Stomach (tissue), 8 donors: ENCODE measurements at regions not wholly inside any gene's neighbourhood (a gene's known extent, or its start where the extent isn't known, plus 50 kb on each side); places are given as distances from the start of the nearest gene placed in this dataset.

Experiments used
- DNase-seq, 2 donors: peaks; one replicate each; pipeline versions ENCODE4 v3.0.0 to v3.0.0-alpha.2; 2013 to 2019
- H3K27ac ChIP-seq, 5 donors: fragments of 200-600 bp in 4 of 5; sonication (generic) in 4 of 5; one replicate each; pipeline ENCODE4 v1.5.1; 2013 to 2019; ENCODE audit warnings: mild to moderate bottlenecking in 1 of 5, moderate library complexity in 1 of 5
- H3K27me3 ChIP-seq, 3 donors: fragments of 200-600 bp; sonication (generic); one replicate each; pipeline ENCODE4 v1.5.1; 2017 to 2019; ENCODE audit warnings: mixed run types in 1 of 3
- H3K36me3 ChIP-seq, 4 donors: fragments of 200-600 bp; sonication (generic); 1 replicate in 3 of 4; 2 replicates in 1 of 4; pipeline ENCODE4 v1.5.1; 2016 to 2019
- H3K4me1 ChIP-seq, 4 donors: fragments of 200-600 bp; sonication (generic); one replicate each; pipeline ENCODE4 v1.5.1; 2016 to 2019
- H3K4me3 ChIP-seq, 4 donors: fragments of 200-600 bp; sonication (generic) in 3 of 4; one replicate each; pipeline ENCODE4 v1.5.1; 2016 to 2019; ENCODE audit warnings: mild to moderate bottlenecking in 1 of 4
- H3K9me3 ChIP-seq, 4 donors: fragments of 200-600 bp; sonication (generic); one replicate each; pipeline ENCODE4 v1.5.1; 2016 to 2019
- EP300 ChIP-seq: sonication (generic); formaldehyde crosslinking; IDR thresholded peaks from one replicate; pipeline ENCODE4 v1.6.1; 2017; ENCODE audit warnings: antibody characterized with exemption
- POLR2A ChIP-seq, 4 donors: fragments of 450-650 bp; IDR thresholded peaks; one replicate each; pipeline ENCODE4 v1.6.1; 2016; ENCODE audit warnings: antibody characterized with exemption in 4 of 4, control low read depth in 2 of 4, mild to moderate bottlenecking in 1 of 4, moderate library complexity in 1 of 4
- POLR2AphosphoS5 ChIP-seq, 3 donors: sonication (generic); formaldehyde crosslinking; IDR thresholded peaks; one replicate each; pipeline ENCODE4 v1.6.1; 2016; ENCODE audit warnings: antibody characterized with exemption in 3 of 3
- WGBS, 5 donors: extraction: QIAGEN DNeasy Blood & Tissue Kit in 3 of 5; methylation state at CpG; one replicate each; pipeline versions ENCODE4 v1.1.5 to v1.1.7; 2013 to 2018; 5-methylcytosine and 5-hydroxymethylcytosine counted together
- intact Hi-C: fragments of 100-400 bp; cut with DNase I; formaldehyde crosslinking; loops from one replicate; pipeline ENCODE4 v1.15.1; 2023; ENCODE audit warnings: low total_unique reads
- TF ChIP-seq, protein P1 (sequence below), 7 experiments: fragments of 450-650 bp in 4 of 7; fragments of 200-600 bp in 3 of 7; sonication (generic) in 3 of 7; IDR thresholded peaks; one replicate each; pipeline ENCODE4 v1.5.1; 2016 to 2019; ENCODE audit warnings: antibody characterized with exemption in 7 of 7, control low read depth in 2 of 7, mild to moderate bottlenecking in 1 of 7
- donor health status: healthy with polysubstance abuse.
- donor health status: Bipolar disorder and iron deficiency.
- donor health status: healthy.

DNA sequence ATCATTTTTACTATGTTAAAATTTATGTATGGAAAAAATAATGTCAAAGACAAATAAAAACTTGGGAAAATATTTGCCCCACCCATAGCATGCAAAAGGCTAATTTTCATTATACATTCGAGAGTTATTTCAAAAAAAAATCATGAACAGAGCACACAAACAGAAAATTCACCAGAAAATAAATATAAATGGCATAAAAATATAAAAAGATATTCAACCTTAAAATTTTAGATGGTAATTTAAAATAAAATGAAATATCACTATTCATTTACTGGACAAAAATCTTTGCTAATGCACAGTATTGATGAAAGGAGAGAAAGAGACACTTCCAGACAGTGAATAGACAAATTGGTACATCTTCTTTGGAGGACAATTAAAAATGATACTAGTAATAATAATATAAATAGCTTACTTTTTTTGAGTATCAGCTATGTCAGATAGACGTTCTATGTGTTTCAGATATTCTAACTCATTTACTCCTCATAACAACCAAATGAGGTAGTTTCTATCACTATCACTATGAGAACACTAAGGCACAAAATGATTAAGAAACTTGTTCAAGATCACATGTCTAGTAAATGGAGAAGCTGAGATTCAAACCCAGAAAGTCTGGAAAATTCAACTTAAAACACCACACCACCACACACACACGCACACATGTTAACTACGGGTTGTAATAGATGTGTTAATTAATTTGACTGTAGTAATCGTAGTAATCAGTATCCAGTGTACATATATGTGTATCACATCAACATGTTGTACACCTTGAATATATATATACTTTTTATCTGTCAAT, 63.0 kb downstream of the CCDC71L start:
- peaks cover 0 to 6% (median 2%) of the 10 kb centered on the region in 4 donors for H3K4me1 ChIP-seq
- no peak overlapping the region for H3K27ac ChIP-seq
- H3K9me3 ChIP-seq = no peaks in the 10 kb centered on the region
- 69 to 82% (median 79%) methylated on average over 5 of the region's 5 CpGs for WGBS, 5 donors
- TF ChIP-seq EP300 (no peak), POLR2AphosphoS5 (IDR thresholded peaks at IDR 0.05) (no peak), POLR2A (IDR thresholded peaks at IDR 0.05) (no peak)
- TF ChIP-seq, protein P1, sequence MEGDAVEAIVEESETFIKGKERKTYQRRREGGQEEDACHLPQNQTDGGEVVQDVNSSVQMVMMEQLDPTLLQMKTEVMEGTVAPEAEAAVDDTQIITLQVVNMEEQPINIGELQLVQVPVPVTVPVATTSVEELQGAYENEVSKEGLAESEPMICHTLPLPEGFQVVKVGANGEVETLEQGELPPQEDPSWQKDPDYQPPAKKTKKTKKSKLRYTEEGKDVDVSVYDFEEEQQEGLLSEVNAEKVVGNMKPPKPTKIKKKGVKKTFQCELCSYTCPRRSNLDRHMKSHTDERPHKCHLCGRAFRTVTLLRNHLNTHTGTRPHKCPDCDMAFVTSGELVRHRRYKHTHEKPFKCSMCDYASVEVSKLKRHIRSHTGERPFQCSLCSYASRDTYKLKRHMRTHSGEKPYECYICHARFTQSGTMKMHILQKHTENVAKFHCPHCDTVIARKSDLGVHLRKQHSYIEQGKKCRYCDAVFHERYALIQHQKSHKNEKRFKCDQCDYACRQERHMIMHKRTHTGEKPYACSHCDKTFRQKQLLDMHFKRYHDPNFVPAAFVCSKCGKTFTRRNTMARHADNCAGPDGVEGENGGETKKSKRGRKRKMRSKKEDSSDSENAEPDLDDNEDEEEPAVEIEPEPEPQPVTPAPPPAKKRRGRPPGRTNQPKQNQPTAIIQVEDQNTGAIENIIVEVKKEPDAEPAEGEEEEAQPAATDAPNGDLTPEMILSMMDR (IDR thresholded peaks at IDR 0.05) = no peak
- intact Hi-C loops = no loop called here
- H3K27me3 ChIP-seq = no peaks in the 10 kb centered on the region
- no peak for DNase-seq
- peak overlapping the region in 3 of 4 donors; percentile 21 to 45 (median 26) for H3K4me3 ChIP-seq
- H3K36me3 ChIP-seq = no peaks in the 10 kb centered on the region

DNA sequence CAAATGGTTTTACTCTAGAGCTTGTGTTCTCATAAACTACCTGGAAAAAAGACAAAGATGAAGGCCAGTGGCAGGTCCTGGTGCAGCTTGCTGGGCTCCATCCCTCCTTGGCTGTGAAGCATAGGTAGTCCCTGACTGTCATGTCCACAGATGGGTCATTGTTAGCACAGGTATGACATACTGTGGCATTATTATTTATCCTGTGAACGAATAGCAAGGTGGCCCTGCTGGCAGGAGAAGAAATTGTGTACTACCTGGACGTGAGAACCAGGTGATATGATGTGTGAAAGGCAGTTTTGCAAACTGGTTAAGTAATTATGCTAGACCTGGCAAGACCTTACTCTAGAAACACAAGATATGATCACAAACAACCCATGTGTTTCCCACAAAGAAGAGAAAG, 63.9 kb downstream of the CCDC71L start:
- intact Hi-C loops = no loop called here
- Histone ChIP-seq H3K36me3 (no peaks in the 10 kb centered on the region), H3K4me3 (no peak overlapping the region), H3K9me3 (no peaks in the 10 kb centered on the region), H3K4me1 (peaks cover 0 to 6% (median 2%) of the 10 kb centered on the region in 4 donors), H3K27me3 (no peaks in the 10 kb centered on the region), H3K27ac (no peak overlapping the region)
- 35 to 66% (median 45%) methylated on average over 2 of the region's 2 CpGs for WGBS, 5 donors
- TF ChIP-seq POLR2AphosphoS5 (IDR thresholded peaks at IDR 0.05) (no peak), POLR2A (IDR thresholded peaks at IDR 0.05) (no peak), EP300 (no peak)
- TF ChIP-seq, protein P1 (IDR thresholded peaks at IDR 0.05) = no peak
- no peak for DNase-seq

DNA sequence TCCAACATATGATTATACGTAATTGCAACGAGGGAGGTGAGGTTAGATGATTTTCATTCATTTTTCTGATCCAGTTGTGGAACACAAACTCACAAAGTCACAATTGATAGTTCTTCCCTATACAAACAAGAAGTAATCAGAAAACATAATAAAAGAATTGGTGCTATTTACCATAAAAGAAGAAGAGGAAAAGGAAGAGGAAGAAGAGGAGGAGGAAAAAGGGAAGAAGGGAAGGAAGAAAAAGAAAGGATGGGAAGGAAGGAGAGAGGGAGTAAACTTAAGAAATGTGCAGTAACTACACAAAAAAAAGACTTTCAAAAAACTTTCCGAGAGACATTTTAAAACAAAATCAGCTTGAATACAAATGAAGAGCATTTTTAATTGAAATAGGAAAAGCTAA, 65.0 kb downstream of the CCDC71L start:
- intact Hi-C loops = no loop called here
- no peaks in the 10 kb centered on the region for H3K36me3 ChIP-seq
- DNase-seq = no peak
- 85 to 92% (median 89%) methylated on average over 3 of the region's 3 CpGs for WGBS, 5 donors
- H3K27ac ChIP-seq = no peak overlapping the region
- H3K4me3 ChIP-seq = no peak overlapping the region
- no peaks in the 10 kb centered on the region for H3K9me3 ChIP-seq
- H3K4me1 ChIP-seq = peaks cover 0 to 6% (median 2%) of the 10 kb centered on the region in 4 donors
- TF ChIP-seq EP300 = no peak
- no peaks in the 10 kb centered on the region for H3K27me3 ChIP-seq

DNA sequence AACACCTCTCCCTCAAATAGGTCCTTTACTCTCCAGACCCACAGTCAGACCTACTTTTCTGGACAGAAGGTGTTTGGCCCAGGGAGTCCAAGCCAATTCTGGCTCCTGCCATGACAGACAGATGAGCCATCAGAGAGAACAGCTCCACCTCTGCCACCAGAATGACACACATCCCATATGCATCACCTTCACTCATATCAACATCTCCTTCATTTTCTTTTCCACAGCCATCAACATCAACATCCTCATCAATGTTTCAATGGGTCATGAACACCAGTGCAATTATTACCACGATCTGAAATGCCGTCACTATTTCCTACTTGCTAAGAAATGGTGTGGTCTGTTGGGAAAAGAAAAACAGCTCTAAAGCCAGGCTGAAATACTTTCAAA, 67.9 kb downstream of the CCDC71L start:
- no peaks in the 10 kb centered on the region for H3K36me3 ChIP-seq
- H3K27me3 ChIP-seq = no peaks in the 10 kb centered on the region
- no peaks in the 10 kb centered on the region for H3K9me3 ChIP-seq
- no peak for DNase-seq
- WGBS, 5 donors = 83 to 97% (median 94%) methylated on average over 2 of the region's 2 CpGs
- TF ChIP-seq POLR2AphosphoS5 (IDR thresholded peaks at IDR 0.05) (no peak), EP300 (no peak), POLR2A (IDR thresholded peaks at IDR 0.05) (no peak)
- TF ChIP-seq, protein P1 (IDR thresholded peaks at IDR 0.05) = no peak
- H3K4me1 ChIP-seq = peaks cover 0 to 2% (median 0%) of the 10 kb centered on the region in 4 donors
- no peak overlapping the region for H3K4me3 ChIP-seq
- intact Hi-C loops = no loop called here
- no peak overlapping the region for H3K27ac ChIP-seq
